ENCODE measurements at regions not wholly inside any gene's neighbourhood (a gene's known extent, or its start where the extent isn't known, plus 50 kb on each side); places are given as distances from the start of the nearest gene placed in this dataset.

DNA sequence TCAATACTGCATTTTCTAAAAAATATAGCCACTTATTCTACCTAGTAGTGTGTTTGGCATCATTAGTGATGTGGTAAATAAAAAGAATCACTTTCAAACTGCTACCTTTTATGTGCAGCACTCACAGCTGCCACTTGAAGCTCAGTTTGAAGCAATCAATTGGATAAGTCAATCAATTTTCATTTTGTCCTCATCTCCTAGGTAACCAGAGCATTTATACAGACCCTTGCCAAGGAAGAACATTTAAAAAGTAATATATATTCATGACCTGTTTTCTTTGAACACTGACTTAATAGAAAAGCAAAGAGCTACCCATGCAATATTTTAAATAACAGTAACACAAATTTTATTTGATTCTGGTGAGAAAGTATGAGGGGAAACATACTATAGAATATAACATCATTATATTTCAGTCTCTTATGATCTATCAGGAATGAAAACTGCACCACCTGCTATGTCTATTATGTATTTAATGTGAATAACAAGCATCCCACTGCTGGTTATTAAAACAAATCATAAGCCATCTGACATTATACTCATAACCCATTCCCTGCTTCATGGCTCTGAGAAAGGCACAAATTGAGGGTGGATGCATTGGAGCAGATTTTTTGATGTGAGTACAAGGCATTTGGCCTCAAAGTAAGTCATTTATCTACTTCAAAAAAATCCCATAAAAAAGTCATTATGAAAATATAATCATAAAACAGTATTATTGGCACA, 168.4 kb upstream of the C21orf91 start:
- Histone ChIP-seq H3K27me3 (ENCODE audit: insufficient read depth, low read length) (no peaks in the 10 kb centered on the region), H3K4me3 (ENCODE audit: low read length in 2 of 2) (no peak overlapping the region), H3K36me3 (ENCODE audit: insufficient read depth, low read length) (no peaks in the 10 kb centered on the region), H3K27ac (ENCODE audit: low read depth, low read length) (no peak overlapping the region), H3K4me1 (ENCODE audit: insufficient read depth, low read length) (no peaks in the 10 kb centered on the region), H3K9me3 (ENCODE audit: control insufficient read depth in 1 of 2, low read length in 2 of 2) (no peaks in the 10 kb centered on the region)
- Mint-ChIP-seq H3K27ac (no peak overlapping the region), H3K4me3 (no peak overlapping the region), H3K27me3 (peaks cover 0 to 2% of the 10 kb centered on the region in 2 donors), H3K4me1 (no peaks in the 10 kb centered on the region), H3K36me3 (peaks cover 0 to 5% of the 10 kb centered on the region in 2 donors), H3K9me3 (peaks cover 0 to 13% (median 8%) of the 10 kb centered on the region in 8 donors)
- intact Hi-C loops (cut with micrococcal nuclease) = no loop called here
- ChIA-PET POLR2A (ENCODE audit: partially characterized antibody) (no interaction called here), CTCF (ENCODE audit: partially characterized antibody) (no interaction called here)
- no peak for DNase-seq

DNA sequence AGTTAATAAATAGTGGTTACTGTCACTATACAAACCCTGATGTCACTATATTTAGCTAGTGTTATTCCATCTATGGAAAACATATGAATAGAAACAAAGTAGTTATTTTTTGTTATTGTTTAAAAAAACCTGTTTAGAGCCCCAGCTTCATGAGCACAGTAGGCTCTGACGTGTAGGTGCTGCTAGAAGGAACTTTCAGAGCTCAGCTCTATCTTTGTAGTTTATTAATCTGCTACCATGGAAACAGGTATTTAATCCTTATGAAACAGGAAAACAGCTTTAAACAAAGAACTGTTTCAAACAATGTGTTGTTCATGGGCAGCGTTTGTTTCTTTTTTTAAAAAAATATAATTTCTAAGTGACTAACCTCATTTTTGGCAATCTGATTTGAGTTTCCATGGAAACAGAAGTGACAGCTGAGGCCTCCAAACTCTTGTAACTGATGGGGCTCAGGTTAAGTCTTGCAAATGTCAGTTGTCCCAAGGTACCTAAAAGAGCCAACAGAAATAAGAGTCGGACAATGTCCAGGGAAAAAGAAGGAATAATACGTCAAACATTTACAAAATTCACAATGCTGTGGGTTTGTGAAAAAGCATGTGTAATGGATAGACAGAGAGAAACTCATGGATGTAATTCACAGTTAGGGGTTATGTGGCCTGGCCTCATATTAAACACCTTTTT, 162.0 kb upstream of the C21orf91 start:
- no peak for DNase-seq
- peaks cover 0 to 2% (median 0%) of the 10 kb centered on the region in 8 donors for H3K9me3 Mint-ChIP-seq
- intact Hi-C loops (cut with micrococcal nuclease) = no loop called here
- Histone ChIP-seq H3K27me3 (ENCODE audit: insufficient read depth, low read length) (no peaks in the 10 kb centered on the region), H3K4me3 (ENCODE audit: low read length in 2 of 2) (no peak overlapping the region), H3K27ac (ENCODE audit: low read depth, low read length) (no peak overlapping the region), H3K36me3 (ENCODE audit: insufficient read depth, low read length) (no peaks in the 10 kb centered on the region), H3K4me1 (ENCODE audit: insufficient read depth, low read length) (no peaks in the 10 kb centered on the region), H3K9me3 (ENCODE audit: control insufficient read depth in 1 of 2, low read length in 2 of 2) (no peaks in the 10 kb centered on the region)
- H3K36me3 Mint-ChIP-seq = no peaks in the 10 kb centered on the region
- ChIA-PET CTCF (ENCODE audit: partially characterized antibody) (interaction anchor here (1.3 to 1.7 kb wide), 2 partner anchors 14 to 57 kb away, joined by 3 read pairs; no protein-coding TSS in a partner anchor), POLR2A (ENCODE audit: partially characterized antibody) (no interaction called here)
- H3K4me1 Mint-ChIP-seq = peaks cover 0 to 2% (median 0%) of the 10 kb centered on the region in 4 donors
- H3K27ac Mint-ChIP-seq = peak overlapping the region in 1 of 7 donors; percentile 31
- H3K4me3 Mint-ChIP-seq = no peak overlapping the region
- no peaks in the 10 kb centered on the region for H3K27me3 Mint-ChIP-seq

- DNase-seq = no peak
- Mint-ChIP-seq H3K27ac (no peak overlapping the region), H3K27me3 (no peaks in the 10 kb centered on the region), H3K4me1 (peaks cover 0 to 2% (median 0%) of the 10 kb centered on the region in 4 donors), H3K36me3 (no peaks in the 10 kb centered on the region), H3K4me3 (no peak overlapping the region), H3K9me3 (no peaks in the 10 kb centered on the region)
- no peaks in the 10 kb centered on the region for H3K9me3 ChIP-seq (ENCODE audit: control insufficient read depth in 1 of 2, low read length in 2 of 2)
- no peaks in the 10 kb centered on the region for H3K36me3 ChIP-seq (ENCODE audit: insufficient read depth, low read length)
- CTCF ChIA-PET (ENCODE audit: partially characterized antibody) = interaction anchor here (1.3 kb wide), 1 partner anchor 55 kb away, joined by 3 read pairs; no protein-coding TSS in a partner anchor
- intact Hi-C loops (cut with micrococcal nuclease) = no loop called here
- no peak overlapping the region for H3K27ac ChIP-seq (ENCODE audit: low read depth, low read length)
- no peaks in the 10 kb centered on the region for H3K4me1 ChIP-seq (ENCODE audit: insufficient read depth, low read length)
- H3K4me3 ChIP-seq (ENCODE audit: low read length in 2 of 2) = no peak overlapping the region
- POLR2A ChIA-PET (ENCODE audit: partially characterized antibody) = no interaction called here
- no peaks in the 10 kb centered on the region for H3K27me3 ChIP-seq (ENCODE audit: insufficient read depth, low read length)
Measured at GRCh38 chr21:17979763-17980162, 160.6 kb upstream of the C21orf91 start.

GRCh38 chr21:17978895-17979294, 159.7 kb upstream of the C21orf91 start:
- Mint-ChIP-seq H3K27me3 (no peaks in the 10 kb centered on the region), H3K4me3 (no peak overlapping the region), H3K27ac (no peak overlapping the region), H3K4me1 (peaks cover 0 to 2% (median 0%) of the 10 kb centered on the region in 4 donors), H3K36me3 (no peaks in the 10 kb centered on the region), H3K9me3 (no peaks in the 10 kb centered on the region)
- ChIA-PET CTCF (ENCODE audit: partially characterized antibody) (no interaction called here), POLR2A (ENCODE audit: partially characterized antibody) (no interaction called here)
- Histone ChIP-seq H3K4me1 (ENCODE audit: insufficient read depth, low read length) (no peaks in the 10 kb centered on the region), H3K9me3 (ENCODE audit: control insufficient read depth in 1 of 2, low read length in 2 of 2) (no peaks in the 10 kb centered on the region), H3K27me3 (ENCODE audit: insufficient read depth, low read length) (no peaks in the 10 kb centered on the region), H3K36me3 (ENCODE audit: insufficient read depth, low read length) (no peaks in the 10 kb centered on the region), H3K27ac (ENCODE audit: low read depth, low read length) (no peak overlapping the region), H3K4me3 (ENCODE audit: low read length in 2 of 2) (no peak overlapping the region)
- no peak for DNase-seq
- intact Hi-C loops (cut with micrococcal nuclease) = no loop called here

- Mint-ChIP-seq H3K36me3 (no peaks in the 10 kb centered on the region), H3K9me3 (peaks cover 0 to 2% (median 0%) of the 10 kb centered on the region in 8 donors), H3K4me1 (peaks cover 0 to 2% (median 0%) of the 10 kb centered on the region in 4 donors), H3K4me3 (no peak overlapping the region), H3K27ac (no peak overlapping the region), H3K27me3 (no peaks in the 10 kb centered on the region)
- Histone ChIP-seq H3K27ac (ENCODE audit: low read depth, low read length) (no peak overlapping the region), H3K4me1 (ENCODE audit: insufficient read depth, low read length) (no peaks in the 10 kb centered on the region), H3K27me3 (ENCODE audit: insufficient read depth, low read length) (no peaks in the 10 kb centered on the region), H3K36me3 (ENCODE audit: insufficient read depth, low read length) (no peaks in the 10 kb centered on the region), H3K4me3 (ENCODE audit: low read length in 2 of 2) (no peak overlapping the region), H3K9me3 (ENCODE audit: control insufficient read depth in 1 of 2, low read length in 2 of 2) (no peaks in the 10 kb centered on the region)
- no peak for DNase-seq
- ChIA-PET POLR2A (ENCODE audit: partially characterized antibody) (no interaction called here), CTCF (ENCODE audit: partially characterized antibody) (interaction anchor here (0.9 kb wide), 1 partner anchor 52 kb away, joined by 3 read pairs; no protein-coding TSS in a partner anchor)
- intact Hi-C loops (cut with micrococcal nuclease) = no loop called here
Measured at GRCh38 chr21:17976691-17977090, 157.5 kb upstream of the C21orf91 start.

DNA sequence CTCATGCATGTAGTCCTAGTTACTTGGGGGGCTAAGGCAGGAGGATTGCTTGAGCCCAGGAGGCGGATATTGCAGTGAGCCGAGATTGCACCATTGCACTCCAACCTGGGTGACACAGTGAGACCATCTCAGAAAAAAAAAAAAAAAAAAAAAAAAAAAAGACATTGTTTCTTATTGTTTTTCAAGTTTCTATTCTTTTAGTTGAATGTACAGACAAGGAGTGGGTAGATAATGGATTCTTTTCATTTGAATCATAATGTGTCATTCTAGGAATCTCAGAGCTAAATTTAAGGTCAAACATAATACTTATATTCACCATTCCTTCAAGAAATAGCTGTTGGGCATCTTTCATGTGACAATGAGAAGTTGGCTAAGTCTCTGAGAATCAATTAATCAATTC, 157.0 kb upstream of the C21orf91 start:
- intact Hi-C loops (cut with micrococcal nuclease) = no loop called here
- Mint-ChIP-seq H3K4me1 (no peaks in the 10 kb centered on the region), H3K4me3 (no peak overlapping the region), H3K27me3 (no peaks in the 10 kb centered on the region), H3K36me3 (no peaks in the 10 kb centered on the region), H3K9me3 (peaks cover 0 to 2% (median 0%) of the 10 kb centered on the region in 8 donors), H3K27ac (no peak overlapping the region)
- Histone ChIP-seq H3K4me3 (ENCODE audit: low read length in 2 of 2) (no peak overlapping the region), H3K27ac (ENCODE audit: low read depth, low read length) (no peak overlapping the region), H3K4me1 (ENCODE audit: insufficient read depth, low read length) (no peaks in the 10 kb centered on the region), H3K36me3 (ENCODE audit: insufficient read depth, low read length) (no peaks in the 10 kb centered on the region), H3K27me3 (ENCODE audit: insufficient read depth, low read length) (no peaks in the 10 kb centered on the region), H3K9me3 (ENCODE audit: control insufficient read depth in 1 of 2, low read length in 2 of 2) (no peaks in the 10 kb centered on the region)
- ChIA-PET POLR2A (ENCODE audit: partially characterized antibody) (no interaction called here), CTCF (ENCODE audit: partially characterized antibody) (interaction anchor here (0.9 kb wide), 1 partner anchor 52 kb away, joined by 3 read pairs; no protein-coding TSS in a partner anchor)
- DNase-seq = no peak

GRCh38 chr21:17967319-17967718, 148.2 kb upstream of the C21orf91 start:
- Histone ChIP-seq H3K9me3 (ENCODE audit: control insufficient read depth in 1 of 2, low read length in 2 of 2) (no peaks in the 10 kb centered on the region), H3K4me1 (ENCODE audit: insufficient read depth, low read length) (no peaks in the 10 kb centered on the region), H3K4me3 (ENCODE audit: low read length in 2 of 2) (no peak overlapping the region), H3K27ac (ENCODE audit: low read depth, low read length) (no peak overlapping the region), H3K36me3 (ENCODE audit: insufficient read depth, low read length) (no peaks in the 10 kb centered on the region), H3K27me3 (ENCODE audit: insufficient read depth, low read length) (no peaks in the 10 kb centered on the region)
- ChIA-PET POLR2A (ENCODE audit: partially characterized antibody) (no interaction called here), CTCF (ENCODE audit: partially characterized antibody) (interaction anchor here (1.4 kb wide), 1 partner anchor 14 kb away, joined by 3 read pairs; no protein-coding TSS in a partner anchor)
- H3K27ac Mint-ChIP-seq = no peak overlapping the region
- no peak overlapping the region for H3K4me3 Mint-ChIP-seq
- no peaks in the 10 kb centered on the region for H3K9me3 Mint-ChIP-seq
- H3K27me3 Mint-ChIP-seq = peaks cover 1 to 2% of the 10 kb centered on the region in 2 donors
- no peaks in the 10 kb centered on the region for H3K4me1 Mint-ChIP-seq
- peaks cover 0 to 4% of the 10 kb centered on the region in 2 donors for H3K36me3 Mint-ChIP-seq
- no peak for DNase-seq
- intact Hi-C loops (cut with micrococcal nuclease) = no loop called here

Measured in CD4-positive, alpha-beta memory T cell (primary cell).